ENCODE measurements at regions not wholly inside any gene's neighbourhood (a gene's known extent, or its start where the extent isn't known, plus 50 kb on each side); places are given as distances from the start of the nearest gene placed in this dataset.

GRCh38 chr3:180409170-180409569 lies 192.8 kb upstream of the TTC14 start:
- intact Hi-C loops (cut with DNase I; ENCODE audit: low total_unique reads) (no loop called here), in situ Hi-C loops (cut with MboI; ENCODE audit: low sequenced_read_pairs in 4 of 4) (no loop called here)
- H3K27ac ChIP-seq, result no peak overlapping the region
- no peak for DNase-seq
- H3K27me3 ChIP-seq, result no peaks in the 10 kb centered on the region
- no peaks in the 10 kb centered on the region for H3K4me1 ChIP-seq
- no peaks in the 10 kb centered on the region for H3K9me3 ChIP-seq
- no peaks in the 10 kb centered on the region for H3K36me3 ChIP-seq
- ATAC-seq, result no peak
- TF ChIP-seq CTCF (IDR thresholded peaks at IDR 0.05 in 4 of 5, conservative IDR thresholded peaks at IDR 0.05 in 1 of 5) (no peak), POLR2A (IDR thresholded peaks at IDR 0.05) (no peak)
- H3K4me3 ChIP-seq, result no peak overlapping the region

- no peak overlapping the region for H3K27ac ChIP-seq
- H3K4me1 ChIP-seq, result no peaks in the 10 kb centered on the region
- H3K9me3 ChIP-seq, result no peaks in the 10 kb centered on the region
- TF ChIP-seq CTCF (IDR thresholded peaks at IDR 0.05 in 4 of 5, conservative IDR thresholded peaks at IDR 0.05 in 1 of 5), result no peak
- no peak for TF ChIP-seq POLR2A (IDR thresholded peaks at IDR 0.05)
- H3K4me3 ChIP-seq, result no peak overlapping the region
- in situ Hi-C loops (cut with MboI; ENCODE audit: low sequenced_read_pairs in 4 of 4), result no loop called here
- ATAC-seq, result no peak
- H3K36me3 ChIP-seq, result no peaks in the 10 kb centered on the region
- no peak for DNase-seq
- intact Hi-C loops (cut with DNase I; ENCODE audit: low total_unique reads), result no loop called here
- no peaks in the 10 kb centered on the region for H3K27me3 ChIP-seq
These were observed 192.1 kb upstream of the TTC14 start for GRCh38 chr3:180409883-180410282.

- Histone ChIP-seq H3K36me3 (no peaks in the 10 kb centered on the region), H3K4me3 (no peak overlapping the region), H3K27ac (no peak overlapping the region), H3K4me1 (no peaks in the 10 kb centered on the region), H3K27me3 (no peaks in the 10 kb centered on the region), H3K9me3 (no peaks in the 10 kb centered on the region)
- in situ Hi-C loops (cut with MboI; ENCODE audit: low sequenced_read_pairs in 4 of 4) (no loop called here), intact Hi-C loops (cut with DNase I; ENCODE audit: low total_unique reads) (no loop called here)
- DNase-seq (no peak), ATAC-seq (no peak)
- no peak for TF ChIP-seq CTCF (IDR thresholded peaks at IDR 0.05 in 4 of 5, conservative IDR thresholded peaks at IDR 0.05 in 1 of 5)
- TF ChIP-seq POLR2A (IDR thresholded peaks at IDR 0.05), result no peak
These were observed 187.8 kb upstream of the TTC14 start for GRCh38 chr3:180414157-180414556.

GRCh38 chr3:180416111-180416594 lies 185.8 kb upstream of the TTC14 start:
- in situ Hi-C loops (cut with MboI; ENCODE audit: low sequenced_read_pairs in 4 of 4), result no loop called here
- ATAC-seq, result no peak

More at GRCh38 chr3:180416111-180416594, 185.8 kb upstream of the TTC14 start:
- intact Hi-C loops (cut with DNase I; ENCODE audit: low total_unique reads), result no loop called here
- no peaks in the 10 kb centered on the region for H3K36me3 ChIP-seq
- no peak overlapping the region for H3K4me3 ChIP-seq
- H3K27me3 ChIP-seq, result no peaks in the 10 kb centered on the region
- DNase-seq, result no peak
- H3K9me3 ChIP-seq, result no peaks in the 10 kb centered on the region
- H3K27ac ChIP-seq, result no peak overlapping the region
- H3K4me1 ChIP-seq, result no peaks in the 10 kb centered on the region
- TF ChIP-seq POLR2A (IDR thresholded peaks at IDR 0.05) (no peak), CTCF (IDR thresholded peaks at IDR 0.05 in 4 of 5, conservative IDR thresholded peaks at IDR 0.05 in 1 of 5) (no peak)
